ENCODE measurements at regions not wholly inside any gene's neighbourhood (a gene's known extent, or its start where the extent isn't known, plus 50 kb on each side); places are given as distances from the start of the nearest gene placed in this dataset.

- no peak for DNase-seq (ENCODE audit: low spot score in 2 of 2, unreplicated experiment in 2 of 2)
- no peak overlapping the region for H3K4me3 Mint-ChIP-seq
- H3K4me1 Mint-ChIP-seq = no peaks in the 10 kb centered on the region
- peak; percentile 60 for TF ChIP-seq CTCF (IDR thresholded peaks at IDR 0.05; ENCODE audit: unreplicated experiment)
- H3K36me3 Mint-ChIP-seq = no peaks in the 10 kb centered on the region
- H3K9me3 Mint-ChIP-seq = no peaks in the 10 kb centered on the region
- no peak overlapping the region for H3K27ac Mint-ChIP-seq
- peaks cover 25% of the 10 kb centered on the region for H3K27me3 Mint-ChIP-seq (ENCODE audit: low read depth)
Observed at GRCh38 chr9:1434052-1434767, 384.1 kb downstream of the DMRT2 start.

- Mint-ChIP-seq H3K27me3 (ENCODE audit: low read depth) (peaks cover 29% of the 10 kb centered on the region), H3K27ac (no peak overlapping the region), H3K36me3 (no peaks in the 10 kb centered on the region), H3K4me3 (no peak overlapping the region), H3K4me1 (no peaks in the 10 kb centered on the region), H3K9me3 (no peaks in the 10 kb centered on the region)
- DNase-seq (ENCODE audit: low spot score in 2 of 2, unreplicated experiment in 2 of 2) = no peak
- no peak for TF ChIP-seq CTCF (IDR thresholded peaks at IDR 0.05; ENCODE audit: unreplicated experiment)
Observed at GRCh38 chr9:1434811-1435210, 384.7 kb downstream of the DMRT2 start.

- no peak overlapping the region for H3K4me3 Mint-ChIP-seq
- no peaks in the 10 kb centered on the region for H3K4me1 Mint-ChIP-seq
- no peaks in the 10 kb centered on the region for H3K36me3 Mint-ChIP-seq
- H3K9me3 Mint-ChIP-seq = no peaks in the 10 kb centered on the region
- no peak for DNase-seq (ENCODE audit: low spot score in 2 of 2, unreplicated experiment in 2 of 2)
- no peak for TF ChIP-seq CTCF (IDR thresholded peaks at IDR 0.05; ENCODE audit: unreplicated experiment)
- no peak overlapping the region for H3K27ac Mint-ChIP-seq
- H3K27me3 Mint-ChIP-seq (ENCODE audit: low read depth) = peaks cover 17% of the 10 kb centered on the region
Observed at GRCh38 chr9:1440256-1440655, 390.1 kb downstream of the DMRT2 start.

GRCh38 chr9:1442105-1442504 lies 391.9 kb downstream of the DMRT2 start:
- Mint-ChIP-seq H3K9me3 (no peaks in the 10 kb centered on the region), H3K4me3 (no peak overlapping the region), H3K36me3 (no peaks in the 10 kb centered on the region), H3K27ac (no peak overlapping the region), H3K4me1 (no peaks in the 10 kb centered on the region), H3K27me3 (ENCODE audit: low read depth) (peaks cover 17% of the 10 kb centered on the region)
- no peak for TF ChIP-seq CTCF (IDR thresholded peaks at IDR 0.05; ENCODE audit: unreplicated experiment)
- no peak for DNase-seq (ENCODE audit: low spot score in 2 of 2, unreplicated experiment in 2 of 2)

- Mint-ChIP-seq H3K9me3 (peaks cover 3% of the 10 kb centered on the region), H3K36me3 (no peaks in the 10 kb centered on the region), H3K4me3 (no peak overlapping the region), H3K4me1 (no peaks in the 10 kb centered on the region), H3K27ac (no peak overlapping the region), H3K27me3 (ENCODE audit: low read depth) (peaks cover 12% of the 10 kb centered on the region)
- TF ChIP-seq CTCF (IDR thresholded peaks at IDR 0.05; ENCODE audit: unreplicated experiment) = no peak
- no peak for DNase-seq (ENCODE audit: low spot score in 2 of 2, unreplicated experiment in 2 of 2)
Observed at GRCh38 chr9:1443450-1443849, 393.3 kb downstream of the DMRT2 start.

All from mesothelial cell of epicardium (in vitro differentiated cells).